Smooth muscle cell (in vitro differentiated cells): ENCODE measurements at regions not wholly inside any gene's neighbourhood (a gene's known extent, or its start where the extent isn't known, plus 50 kb on each side); places are given as distances from the start of the nearest gene placed in this dataset.
"Not testable (repeated sequence)": the region's sequence is repeated elsewhere in the genome, so short reads cannot be mapped to it uniquely, and the experiment has no call there.

Experiments used
- DNase-seq: peaks from one replicate; lab custom pipeline; 2025; ENCODE audit not compliant: unreplicated experiment; lab: John Stamatoyannopoulos, UW
- H2AFZ ChIP-seq: fragments of 200-600 bp; sonication (generic); 2 replicates; pipeline ENCODE4 v1.6.0; 2016; ENCODE audit warnings: antibody characterized with exemption, low read depth, mild to moderate bottlenecking
- H3F3A ChIP-seq: fragments of 200-600 bp; sonication (generic); 2 replicates; pipeline ENCODE4 v1.6.0; 2017; ENCODE audit warnings: antibody characterized with exemption, low read depth
- H3K27ac ChIP-seq: fragments of 200-600 bp; sonication (generic); 2 replicates; pipeline ENCODE4 v1.5.1; 2016; ENCODE audit warnings: low read depth, mild to moderate bottlenecking
- H3K27me3 ChIP-seq: fragments of 200-600 bp; sonication (generic); 2 replicates; pipeline ENCODE4 v1.6.1; 2016; ENCODE audit warnings: low read depth, mild to moderate bottlenecking
- H3K36me3 ChIP-seq: fragments of 200-600 bp; sonication (generic); 2 replicates; pipeline ENCODE4 v1.5.1; 2016; ENCODE audit warnings: low read depth
- H3K4me1 ChIP-seq: fragments of 200-600 bp; sonication (generic); 2 replicates; pipeline ENCODE4 v1.5.1; 2016; ENCODE audit warnings: low read depth
- H3K4me2 ChIP-seq: fragments of 200-600 bp; sonication (generic); 2 replicates; pipeline ENCODE4 v1.6.0; 2016; ENCODE audit warnings: mild to moderate bottlenecking
- H3K4me3 ChIP-seq: fragments of 200-600 bp; sonication (generic); 2 replicates; pipeline ENCODE4 v1.5.1; 2016; ENCODE audit warnings: mild to moderate bottlenecking
- H3K79me2 ChIP-seq: fragments of 200-600 bp; sonication (generic); 2 replicates; pipeline ENCODE4 v1.6.0; 2016; ENCODE audit warnings: low read depth, mild to moderate bottlenecking
- H3K9ac ChIP-seq: fragments of 200-600 bp; sonication (generic); 2 replicates; pipeline ENCODE4 v1.6.0; 2016; ENCODE audit warnings: low read depth
- H3K9me3 ChIP-seq: fragments of 200-600 bp; sonication (generic); replicated peaks from 2 replicates; pipeline ENCODE4 v1.5.1; 2016; ENCODE audit warnings: low read depth
- H4K20me1 ChIP-seq: fragments of 200-600 bp; sonication (generic); 2 replicates; pipeline ENCODE4 v1.6.0; 2016; ENCODE audit warnings: low read depth
- CTCF ChIP-seq: fragments of 200-600 bp; sonication (generic); IDR thresholded peaks from 2 replicates; pipeline ENCODE4 v1.5.1; 2017; ENCODE audit warnings: borderline replicate concordance, mild to moderate bottlenecking, antibody characterized with exemption; ENCODE audit not compliant: insufficient read depth, poor library complexity, severe bottlenecking
- WGBS: methylation state at CpG from one replicate; pipeline ENCODE4 v1.1.7; 2016; ENCODE audit warnings: low lambda C conversion rate; 5-methylcytosine and 5-hydroxymethylcytosine counted together

- Histone ChIP-seq H3F3A (no peaks in the 10 kb centered on the region), H3K79me2 (no peaks in the 10 kb centered on the region), H3K4me2 (no peak overlapping the region), H3K4me1 (no peaks in the 10 kb centered on the region), H3K36me3 (no peaks in the 10 kb centered on the region), H2AFZ (no peak overlapping the region), H4K20me1 (no peaks in the 10 kb centered on the region), H3K27me3 (peaks cover 4% of the 10 kb centered on the region), H3K4me3 (no peak overlapping the region), H3K9ac (no peak overlapping the region), H3K9me3 (no peaks in the 10 kb centered on the region), H3K27ac (no peak overlapping the region)
- DNase-seq: no peak
- no peak for TF ChIP-seq CTCF
- 93% methylated on average over 32 of the region's 32 CpGs for WGBS
Observed at GRCh38 chr5:37951946-37952721, 112.3 kb upstream of the GDNF start.

GRCh38 chr5:37950436-37950835, 110.6 kb upstream of the GDNF start:
- no peaks in the 10 kb centered on the region for H3K9me3 ChIP-seq
- H3F3A ChIP-seq: no peaks in the 10 kb centered on the region
- H3K9ac ChIP-seq: no peak overlapping the region
- no peak overlapping the region for H3K4me3 ChIP-seq
- no peak for DNase-seq
- H2AFZ ChIP-seq: no peak overlapping the region
- no peak overlapping the region for H3K4me2 ChIP-seq
- H3K79me2 ChIP-seq: no peaks in the 10 kb centered on the region
- no peaks in the 10 kb centered on the region for H3K4me1 ChIP-seq
- no peaks in the 10 kb centered on the region for H4K20me1 ChIP-seq
- no peaks in the 10 kb centered on the region for H3K36me3 ChIP-seq
- WGBS: 90% methylated on average over 1 of the region's 1 CpG
- TF ChIP-seq CTCF: no peak
- no peak overlapping the region for H3K27ac ChIP-seq
- peaks cover 4% of the 10 kb centered on the region for H3K27me3 ChIP-seq

GRCh38 chr5:37945446-37945845, 105.6 kb upstream of the GDNF start:
- Histone ChIP-seq H4K20me1 (no peaks in the 10 kb centered on the region), H3K4me1 (no peaks in the 10 kb centered on the region), H3K9me3 (no peaks in the 10 kb centered on the region), H3F3A (no peaks in the 10 kb centered on the region), H3K36me3 (no peaks in the 10 kb centered on the region), H3K9ac (no peak overlapping the region), H3K27me3 (peaks cover 4% of the 10 kb centered on the region), H3K79me2 (no peaks in the 10 kb centered on the region), H2AFZ (no peak overlapping the region), H3K4me2 (no peak overlapping the region), H3K4me3 (no peak overlapping the region), H3K27ac (no peak overlapping the region)
- no peak for DNase-seq
- 88% methylated on average over 1 of the region's 1 CpG for WGBS
- no peak for TF ChIP-seq CTCF

- WGBS: 95% methylated on average over 2 of the region's 2 CpGs
- H3K27me3 ChIP-seq, H3K4me3 ChIP-seq, H3K9me3 ChIP-seq, H3K4me2 ChIP-seq, H3K4me1 ChIP-seq, H3K36me3 ChIP-seq, H2AFZ ChIP-seq, H3K27ac ChIP-seq, H3K9ac ChIP-seq, H3K79me2 ChIP-seq, H4K20me1 ChIP-seq, DNase-seq, H3F3A ChIP-seq: not testable (repeated sequence)
Observed at GRCh38 chr5:37943136-37943535, 103.3 kb upstream of the GDNF start.
